Heart right ventricle (tissue), 16 donors: ENCODE measurements at regions not wholly inside any gene's neighbourhood (a gene's known extent, or its start where the extent isn't known, plus 50 kb on each side); places are given as distances from the start of the nearest gene placed in this dataset.

Experiments used
- ATAC-seq, 8 donors: fragments of 200-7000 bp; cut with Tn5 transposase; one replicate each; pipeline ENCODE4 v1.9.1; 2020; ENCODE audit warnings: mild to moderate bottlenecking in 8 of 8, moderate library complexity in 8 of 8, moderate number of reproducible peaks in 1 of 8
- DNase-seq, 2 donors: peaks; one replicate each; pipeline ENCODE4 v3.0.0-alpha.2; 2020
- H3K27ac ChIP-seq, 10 donors: fragments of 200-600 bp; sonication (generic) in 2 of 10; one replicate each; pipeline versions ENCODE4 v1.5.0 to v1.8.0; 2020 to 2022; ENCODE audit warnings: mild to moderate bottlenecking in 3 of 10
- H3K27me3 ChIP-seq, 7 donors: fragments of 200-600 bp; one replicate each; pipeline ENCODE4 v1.8.0; 2021 to 2022; ENCODE audit warnings: mild to moderate bottlenecking in 2 of 7
- H3K36me3 ChIP-seq, 9 donors: fragments of 200-600 bp; sonication (generic) in 1 of 9; one replicate each; pipeline versions ENCODE4 v1.5.0 to v1.8.0; 2020 to 2022; ENCODE audit warnings: mild to moderate bottlenecking in 2 of 9
- H3K4me1 ChIP-seq, 9 donors: fragments of 200-600 bp; sonication (generic) in 1 of 9; one replicate each; pipeline versions ENCODE4 v1.5.0 to v1.8.0; 2020 to 2022; ENCODE audit warnings: mild to moderate bottlenecking in 4 of 9
- H3K4me3 ChIP-seq, 10 donors: fragments of 200-600 bp; sonication (generic) in 2 of 10; one replicate each; pipeline versions ENCODE4 v1.5.0 to v1.8.0; 2020 to 2022; ENCODE audit warnings: mild to moderate bottlenecking in 7 of 10, moderate library complexity in 2 of 10
- H3K9me3 ChIP-seq, 11 donors: fragments of 200-600 bp in 10 of 11; sonication (generic) in 2 of 11; one replicate each; pipeline versions ENCODE4 v1.5.0 to v1.8.0; 2013 to 2022; ENCODE audit warnings: mild to moderate bottlenecking in 2 of 11, control low read depth in 1 of 11, moderate library complexity in 1 of 11
- WGBS, 2 donors: extraction: QIAGEN DNeasy Blood & Tissue Kit; methylation state at CpG; one replicate each; pipeline ENCODE4 v1.1.7; 2013; ENCODE audit warnings: inconsistent platforms in 1 of 2; 5-methylcytosine and 5-hydroxymethylcytosine counted together
- intact Hi-C, 10 donors: fragments of 100-400 bp; cut with DNase I; formaldehyde crosslinking; loops; one replicate each; pipeline versions ENCODE4 v1.11.1 to v1.14.2; 2022
- TF ChIP-seq, protein P1 (sequence below), 9 donors: fragments of 200-600 bp; sonication (generic) in 2 of 9; IDR thresholded peaks; one replicate each; pipeline versions ENCODE4 v1.5.0 to v1.8.0; 2021 to 2022; ENCODE audit warnings: antibody characterized with exemption in 9 of 9, mild to moderate bottlenecking in 5 of 9, moderate library complexity in 1 of 9
- donor health status: Arrhythmogenic right ventricular cardiomyopathy.
- donor health status: ischemic (EF 13 %, LVEDD 7.1; RV severe dilation, severe dysfunction).
- donor health status: healthy with polysubstance abuse.
- donor health status: DM: no; HTN: yes; CAD: no.
- donor health status: DM: no; HTN: no; CAD: no.
- donor health status: ischemic (EF 25% LVEDD 6.9; RV normal size, moderate dysfunction).
- donor health status: ischemic (EF 25% LVEDD 5.7; RV mildly dilated, moderate dysfunction).
- donor health status: healthy.
- donor health status: DM: yes; HTN: yes; CAD: no.
- donor health status: Ischemic cardiomyopathy.
- donor health status: ischemic (EF 35%, LVEDD 5.7; RV mildly dilated, moderate dysfunction).
- donor health status: nonischemic (EF 11% LVEDD 7.7; RV severe dilation, severe dysfunction).
- donor health status: DM: yes; HTN: yes; CAD: no.
- donor health status: PGD.
- donor health status: ischemic (EF 29% LVEDD 5.4; RV normal size, mild dysfunction).
- donor health status: nonischemic (EF 23%, LVEDD 6.1; RV moderate dilation, normal function).

DNA sequence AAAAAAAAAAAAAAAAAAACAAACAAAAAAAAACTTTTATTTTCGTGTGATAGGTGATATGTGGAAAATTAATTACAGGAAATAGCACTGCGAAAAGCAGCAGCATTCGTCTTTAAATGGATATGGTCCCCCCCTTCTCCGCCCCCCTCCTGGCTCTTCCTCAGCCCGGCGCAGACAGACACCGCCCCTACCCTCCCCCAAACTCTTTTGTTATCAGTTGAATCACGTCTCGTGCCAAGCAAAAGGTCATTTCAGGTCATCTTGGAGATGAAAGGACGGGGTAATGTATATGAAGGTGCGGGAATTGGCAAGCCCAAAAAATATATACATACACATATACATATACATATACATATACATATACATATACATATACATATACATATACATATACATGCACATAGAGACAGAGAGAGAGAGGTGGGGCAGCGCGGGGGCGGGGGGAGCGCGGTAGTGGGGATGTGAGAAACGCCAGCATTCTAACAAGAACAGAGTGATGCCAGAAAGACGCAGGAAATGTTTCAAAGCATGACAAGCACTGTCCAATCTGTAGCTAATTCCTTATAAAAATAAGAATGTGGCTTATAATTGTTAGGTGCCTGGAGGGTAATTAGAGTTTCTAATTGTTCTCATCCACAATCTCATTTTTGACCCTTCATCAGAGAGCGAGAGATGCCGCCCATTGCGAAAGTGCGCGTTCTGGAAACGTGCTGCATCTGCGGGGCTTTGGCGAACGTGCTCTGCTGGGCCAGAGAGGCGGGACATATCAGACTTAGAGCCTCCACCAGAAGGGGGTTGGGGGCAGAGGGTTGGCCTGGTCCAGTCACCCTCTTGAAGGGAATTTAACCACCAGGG lies 214.5 kb upstream of the UBASH3B start:
- Histone ChIP-seq H3K9me3 (no peaks in the 10 kb centered on the region), H3K4me3 (peak overlapping the region in 9 of 10 donors; percentile 38 to 68 (median 58)), H3K4me1 (peaks cover 0 to 25% (median 7%) of the 10 kb centered on the region in 9 donors), H3K27me3 (peaks cover 0 to 15% (median 0%) of the 10 kb centered on the region in 7 donors), H3K36me3 (no peaks in the 10 kb centered on the region), H3K27ac (peak overlapping the region; percentile 63 to 85 (median 82))
- 3 to 4% methylated on average over 28 of the region's 28 CpGs for WGBS, 2 donors
- intact Hi-C loops: loop anchor here in 4 of 10 donors (5.0 to 10.0 kb wide), 6 partner anchors 74 to 229 kb away; no protein-coding TSS in a partner anchor
- TF ChIP-seq, protein P1, sequence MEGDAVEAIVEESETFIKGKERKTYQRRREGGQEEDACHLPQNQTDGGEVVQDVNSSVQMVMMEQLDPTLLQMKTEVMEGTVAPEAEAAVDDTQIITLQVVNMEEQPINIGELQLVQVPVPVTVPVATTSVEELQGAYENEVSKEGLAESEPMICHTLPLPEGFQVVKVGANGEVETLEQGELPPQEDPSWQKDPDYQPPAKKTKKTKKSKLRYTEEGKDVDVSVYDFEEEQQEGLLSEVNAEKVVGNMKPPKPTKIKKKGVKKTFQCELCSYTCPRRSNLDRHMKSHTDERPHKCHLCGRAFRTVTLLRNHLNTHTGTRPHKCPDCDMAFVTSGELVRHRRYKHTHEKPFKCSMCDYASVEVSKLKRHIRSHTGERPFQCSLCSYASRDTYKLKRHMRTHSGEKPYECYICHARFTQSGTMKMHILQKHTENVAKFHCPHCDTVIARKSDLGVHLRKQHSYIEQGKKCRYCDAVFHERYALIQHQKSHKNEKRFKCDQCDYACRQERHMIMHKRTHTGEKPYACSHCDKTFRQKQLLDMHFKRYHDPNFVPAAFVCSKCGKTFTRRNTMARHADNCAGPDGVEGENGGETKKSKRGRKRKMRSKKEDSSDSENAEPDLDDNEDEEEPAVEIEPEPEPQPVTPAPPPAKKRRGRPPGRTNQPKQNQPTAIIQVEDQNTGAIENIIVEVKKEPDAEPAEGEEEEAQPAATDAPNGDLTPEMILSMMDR (IDR thresholded peaks at IDR 0.05): no peak
- ATAC-seq (peak; percentile 49 to 88 (median 83)), DNase-seq (peak; percentile 55 to 62)

DNA sequence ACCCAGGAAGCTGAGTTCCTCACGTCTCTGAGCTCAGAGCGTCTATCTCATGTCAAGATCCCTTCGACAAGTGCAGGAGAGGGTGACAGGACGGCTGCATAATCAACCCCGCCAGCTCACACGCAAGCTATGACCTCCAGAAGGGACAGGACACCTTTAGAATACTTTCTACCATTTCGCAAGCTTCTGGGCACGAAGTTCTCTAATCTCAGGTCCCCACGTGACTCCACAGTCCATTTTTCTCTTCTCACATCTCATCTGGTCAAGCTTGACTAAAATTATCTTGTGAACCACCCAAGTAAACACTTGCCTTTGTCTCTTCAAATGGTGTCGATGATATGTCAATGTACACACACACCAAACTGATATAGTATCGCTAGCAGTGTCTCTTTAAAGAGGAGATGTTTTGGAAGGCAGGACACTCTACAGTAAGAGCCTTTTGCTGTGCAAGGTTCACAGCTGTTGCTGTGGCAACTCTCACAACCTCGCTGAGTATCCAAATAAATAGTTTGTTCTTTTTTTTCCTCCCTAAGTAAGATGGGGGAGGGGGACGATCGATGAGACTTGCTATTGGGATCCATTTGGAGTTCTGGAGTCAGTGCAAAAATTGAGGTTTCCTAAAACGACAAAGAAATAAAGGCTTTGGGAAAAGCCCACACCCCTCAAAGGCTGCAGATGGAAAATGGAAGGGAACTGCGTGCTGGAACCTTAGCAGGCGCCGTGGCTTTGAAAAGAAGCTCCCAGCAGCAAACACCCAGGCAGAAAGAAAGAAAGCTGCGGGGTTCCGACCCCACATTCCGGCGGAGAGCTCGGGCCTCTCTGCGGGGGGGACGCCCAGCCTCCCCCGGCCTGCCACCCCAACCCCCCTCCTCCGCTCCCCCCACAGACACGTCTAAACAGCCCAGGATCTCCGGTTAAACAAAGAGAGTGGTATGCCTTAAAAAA lies 215.4 kb upstream of the UBASH3B start:
- 8 to 13% methylated on average over 29 of the region's 29 CpGs for WGBS, 2 donors
- no peaks in the 10 kb centered on the region for H3K9me3 ChIP-seq
- no peaks in the 10 kb centered on the region for H3K36me3 ChIP-seq
- intact Hi-C loops: loop anchor here in 5 of 10 donors (5.0 to 10.0 kb wide), 9 partner anchors 65 to 228 kb away; no protein-coding TSS in a partner anchor
- peaks cover 0 to 25% (median 7%) of the 10 kb centered on the region in 9 donors for H3K4me1 ChIP-seq
- ATAC-seq: peak; percentile 55 to 91 (median 76)
- peak overlapping the region in 9 of 10 donors; percentile 38 to 68 (median 58) for H3K4me3 ChIP-seq
- peak overlapping the region; percentile 63 to 85 (median 82) for H3K27ac ChIP-seq
- TF ChIP-seq, protein P1 (IDR thresholded peaks at IDR 0.05): no peak
- DNase-seq: peak; percentile 33 to 50
- H3K27me3 ChIP-seq: peaks cover 0 to 15% (median 0%) of the 10 kb centered on the region in 7 donors

DNA sequence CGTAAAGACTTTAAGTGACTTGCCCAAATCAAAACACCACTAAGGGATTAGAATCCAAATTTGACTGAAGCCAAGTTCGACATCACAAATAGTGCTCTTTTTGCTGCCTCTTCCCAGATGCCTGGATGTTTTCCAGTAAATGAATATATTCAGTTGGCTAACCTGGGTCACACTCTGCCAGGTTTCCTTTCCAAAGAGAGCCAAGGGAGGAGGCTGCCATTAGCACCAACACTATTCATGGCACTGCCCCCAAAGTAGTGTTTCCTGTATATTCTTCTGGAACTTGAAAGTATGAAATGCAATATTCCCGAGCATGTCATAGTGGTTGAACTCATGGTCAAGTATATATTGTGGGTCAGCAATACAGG lies 219.3 kb upstream of the UBASH3B start:
- 87 to 92% methylated on average over 3 of the region's 3 CpGs for WGBS, 2 donors
- Histone ChIP-seq H3K4me1 (peaks cover 0 to 17% (median 5%) of the 10 kb centered on the region in 9 donors), H3K27me3 (peaks cover 0 to 8% (median 0%) of the 10 kb centered on the region in 7 donors), H3K36me3 (no peaks in the 10 kb centered on the region), H3K9me3 (no peaks in the 10 kb centered on the region), H3K4me3 (no peak overlapping the region), H3K27ac (no peak overlapping the region)
- intact Hi-C loops: loop anchor here in 3 of 10 donors (5.0 to 10.0 kb wide), 3 partner anchors 61 to 89 kb away; no protein-coding TSS in a partner anchor
- TF ChIP-seq, protein P1 (IDR thresholded peaks at IDR 0.05): no peak
- ATAC-seq (no peak), DNase-seq (no peak)
